C4-2B (cell line): ENCODE measurements at regions not wholly inside any gene's neighbourhood (a gene's known extent, or its start where the extent isn't known, plus 50 kb on each side); places are given as distances from the start of the nearest gene placed in this dataset.

Source experiments
- CTCF ChIP-seq: fragments of 450-650 bp; conservative IDR thresholded peaks from 2 replicates; pipeline ENCODE4 v1.5.1; 2017; ENCODE audit warnings: mild to moderate bottlenecking
- ZFX ChIP-seq: fragments of 450-650 bp; IDR thresholded peaks from 2 replicates; pipeline ENCODE4 v1.6.1; 2017

GRCh38 chr11:104655066-104655465 lies 243.2 kb downstream of the CASP12 start:
- TF ChIP-seq CTCF (no peak), ZFX (no peak)
